Globus pallidus (tissue), 1 donor: ENCODE measurements at regions not wholly inside any gene's neighbourhood (a gene's known extent, or its start where the extent isn't known, plus 50 kb on each side); places are given as distances from the start of the nearest gene placed in this dataset.
"Not testable (repeated sequence)": the region's sequence is repeated elsewhere in the genome, so short reads cannot be mapped to it uniquely, and the experiment has no call there.

Source experiments
- DNase-seq: peaks from one replicate; pipeline ENCODE4 v3.0.0-alpha.2; 2015; ENCODE audit warnings: low spot score

- DNase-seq, result no peak
Observed at GRCh38 chr13:83471011-83471410, 411.3 kb downstream of the SLITRK1 start.

GRCh38 chr13:83470133-83470797, 412.0 kb downstream of the SLITRK1 start:
- no peak for DNase-seq

DNA sequence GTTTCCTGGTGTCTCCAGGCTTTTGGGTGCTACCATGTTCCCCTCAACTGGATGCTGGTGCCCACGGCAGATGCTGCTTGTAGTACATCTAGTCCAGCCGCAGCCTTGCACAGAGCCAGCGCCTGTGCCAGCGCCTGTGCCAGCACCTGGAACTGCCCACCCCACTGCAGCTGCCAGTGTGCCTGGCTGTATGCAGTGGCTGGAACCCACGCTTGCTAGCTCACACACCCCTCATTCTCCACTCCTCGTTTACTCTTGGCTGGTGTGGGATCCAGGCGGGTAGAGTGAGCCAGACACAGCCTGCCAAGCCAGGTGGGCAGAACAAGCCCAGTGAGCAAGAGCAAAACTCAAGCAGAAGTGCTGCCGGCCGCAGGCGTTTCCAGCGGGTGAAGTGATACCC, 428.6 kb downstream of the SLITRK1 start:
- DNase-seq, result no peak

- DNase-seq, result no peak
Observed at GRCh38 chr13:83453300-83453699, 429.0 kb downstream of the SLITRK1 start.

- no peak for DNase-seq
Observed at GRCh38 chr13:83452292-83452950, 429.9 kb downstream of the SLITRK1 start.

- no peak for DNase-seq
Observed at GRCh38 chr13:83450591-83450990, 431.7 kb downstream of the SLITRK1 start.

DNA sequence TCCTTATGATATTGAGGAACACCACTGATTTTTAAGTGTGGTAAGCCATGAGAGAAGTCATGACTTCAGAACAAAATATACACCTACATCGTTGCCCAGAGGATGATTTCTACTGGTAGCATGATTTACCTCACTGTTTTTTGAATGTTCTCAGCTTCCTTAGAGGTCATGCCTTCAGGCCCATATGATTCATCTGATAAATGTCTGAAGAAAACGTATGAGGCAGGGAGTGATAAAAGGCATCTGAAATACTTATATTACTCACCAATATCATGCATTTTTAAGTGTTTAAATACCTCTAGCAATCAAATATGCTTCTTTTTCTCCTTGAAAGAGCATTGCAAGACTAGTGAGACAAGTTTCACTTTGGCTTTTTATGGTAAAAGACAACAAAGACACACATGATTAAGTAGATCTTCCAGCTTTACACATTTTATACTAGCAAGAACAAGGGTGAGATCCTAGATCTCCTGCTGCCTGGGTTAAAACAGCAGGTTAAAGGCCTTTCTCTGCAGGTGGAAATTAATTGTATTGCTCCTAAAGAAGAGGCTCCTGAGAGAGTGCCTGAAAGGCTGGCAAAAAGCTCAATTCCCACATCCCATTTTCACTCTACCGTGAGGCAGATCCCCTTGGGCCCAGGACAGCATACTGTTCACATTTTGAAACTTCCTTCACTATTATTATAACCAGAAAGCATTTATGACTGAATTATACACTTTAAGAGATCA, 432.4 kb downstream of the SLITRK1 start:
- no peak for DNase-seq

DNA sequence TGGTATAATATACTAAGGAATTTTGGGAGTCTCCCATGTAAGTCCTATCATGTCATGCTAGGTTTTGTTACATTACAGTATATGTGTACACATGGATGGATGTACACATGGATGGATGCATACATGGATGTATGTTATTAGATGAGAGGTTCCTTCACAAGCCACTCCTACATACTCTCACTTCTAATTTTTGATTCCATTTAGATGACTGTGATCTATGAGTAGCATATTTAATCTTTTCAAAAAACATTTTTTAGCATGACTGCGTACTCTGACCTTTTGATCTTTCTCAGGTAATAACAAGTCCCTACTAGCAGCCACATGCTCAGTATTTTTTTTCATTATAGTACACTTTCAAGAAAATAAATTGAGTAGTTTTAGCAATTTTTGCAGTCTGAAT, 441.8 kb downstream of the SLITRK1 start:
- DNase-seq, result no peak

DNA sequence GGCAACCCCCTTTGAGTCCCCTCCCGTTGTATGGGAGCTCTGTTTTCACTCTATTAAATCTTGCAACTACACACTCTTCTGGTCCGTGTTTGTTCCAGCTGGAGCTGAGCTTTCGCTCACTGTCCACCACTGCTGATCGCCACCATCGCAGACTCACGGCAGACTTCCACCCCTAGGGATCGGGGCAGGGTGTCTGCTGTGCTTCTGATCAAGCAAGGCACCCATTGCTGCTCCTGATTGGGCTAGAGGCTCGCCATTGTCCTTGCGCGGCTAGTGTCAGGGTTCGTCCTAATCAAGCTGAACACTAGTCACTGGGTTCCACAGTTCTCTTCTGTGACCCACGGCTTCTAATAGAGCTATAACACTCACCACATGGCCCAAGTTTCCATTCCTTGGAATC, 442.8 kb downstream of the SLITRK1 start:
- DNase-seq, result not testable (repeated sequence)

DNA sequence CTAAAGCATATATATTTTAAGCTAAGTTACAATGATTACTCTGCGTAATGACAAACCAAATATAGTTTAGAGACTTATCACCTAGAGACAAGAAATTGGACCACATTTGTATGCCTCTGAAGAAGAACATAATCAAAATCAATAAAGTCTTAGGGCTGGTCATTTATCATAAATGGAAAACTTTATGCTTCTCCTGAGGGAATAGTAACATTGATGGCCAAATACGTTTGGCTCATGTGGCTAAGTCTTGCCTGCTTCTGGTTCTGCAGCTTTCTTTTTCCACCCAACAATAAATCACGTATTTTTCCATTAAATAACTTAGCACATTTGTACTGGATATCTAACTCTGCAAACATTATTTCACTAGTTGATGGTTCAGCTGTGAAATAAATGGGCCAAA, 458.4 kb downstream of the SLITRK1 start:
- DNase-seq, result no peak

DNA sequence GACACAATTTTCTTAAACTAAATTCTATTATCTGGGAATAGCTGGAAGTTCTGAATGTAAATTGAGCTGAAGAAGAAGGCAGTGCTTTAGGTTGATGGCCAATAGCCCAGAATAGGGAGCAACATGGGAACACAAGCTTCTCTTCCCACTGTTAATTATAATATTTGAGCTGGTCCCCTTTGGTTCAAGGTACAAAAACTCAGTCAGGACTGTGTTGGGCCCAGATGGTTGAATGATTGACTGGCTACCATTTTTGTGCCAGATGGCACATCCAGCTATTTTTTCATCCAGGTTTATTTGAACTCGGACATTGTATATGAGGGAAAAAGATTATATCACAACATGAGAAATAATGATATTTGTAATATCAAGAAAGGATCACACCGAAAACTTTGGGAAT, 458.9 kb downstream of the SLITRK1 start:
- no peak for DNase-seq

- no peak for DNase-seq
Observed at GRCh38 chr13:83414393-83414792, 467.9 kb downstream of the SLITRK1 start.

GRCh38 chr13:83386609-83387008, 495.7 kb downstream of the SLITRK1 start:
- no peak for DNase-seq

- DNase-seq, result no peak
Observed at GRCh38 chr13:83378908-83379307, 503.4 kb downstream of the SLITRK1 start.

- no peak for DNase-seq
Observed at GRCh38 chr13:83377491-83377890, 504.8 kb downstream of the SLITRK1 start.

DNA sequence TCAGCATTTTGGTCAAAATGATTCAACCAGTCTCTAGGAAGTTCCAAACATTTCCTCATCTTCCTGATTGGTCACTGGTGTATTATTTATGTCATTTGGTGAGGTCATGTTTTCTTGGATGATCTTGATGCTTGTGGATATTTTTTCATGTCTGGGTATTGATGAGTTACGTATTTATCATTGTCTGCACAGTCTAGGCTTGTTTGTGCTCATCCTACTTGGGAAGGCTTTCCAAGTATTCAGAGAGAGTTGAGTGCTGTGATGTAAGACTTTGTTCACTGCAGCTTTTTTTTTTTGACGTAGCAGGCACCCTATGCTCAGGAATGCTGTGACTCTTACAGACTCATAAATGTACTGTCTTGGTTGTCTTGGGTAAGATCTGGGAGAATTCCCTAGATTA, 509.5 kb downstream of the SLITRK1 start:
- DNase-seq, result no peak

DNA sequence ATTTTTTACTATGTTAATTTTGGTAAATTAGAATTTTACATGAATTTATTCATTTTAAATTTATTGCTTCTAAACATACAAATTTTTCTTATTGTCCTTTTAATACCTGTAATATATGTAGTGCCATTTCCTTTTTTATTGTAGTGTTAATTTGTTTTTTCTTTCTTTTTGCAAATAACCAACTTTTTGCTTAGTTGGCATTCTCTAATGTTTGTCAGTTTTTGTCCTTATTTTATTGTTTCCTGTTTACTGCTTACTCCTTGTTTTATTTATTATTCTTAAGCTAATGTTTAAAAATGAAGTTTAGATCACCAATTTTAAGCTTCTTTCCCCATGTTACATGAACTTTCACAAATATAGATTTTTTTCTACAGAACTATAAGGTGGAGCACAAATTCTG, 516.6 kb downstream of the SLITRK1 start:
- DNase-seq, result no peak

GRCh38 chr13:83355041-83355440, 527.2 kb downstream of the SLITRK1 start:
- DNase-seq, result no peak

GRCh38 chr13:83352391-83352790, 529.9 kb downstream of the SLITRK1 start:
- DNase-seq, result no peak

DNA sequence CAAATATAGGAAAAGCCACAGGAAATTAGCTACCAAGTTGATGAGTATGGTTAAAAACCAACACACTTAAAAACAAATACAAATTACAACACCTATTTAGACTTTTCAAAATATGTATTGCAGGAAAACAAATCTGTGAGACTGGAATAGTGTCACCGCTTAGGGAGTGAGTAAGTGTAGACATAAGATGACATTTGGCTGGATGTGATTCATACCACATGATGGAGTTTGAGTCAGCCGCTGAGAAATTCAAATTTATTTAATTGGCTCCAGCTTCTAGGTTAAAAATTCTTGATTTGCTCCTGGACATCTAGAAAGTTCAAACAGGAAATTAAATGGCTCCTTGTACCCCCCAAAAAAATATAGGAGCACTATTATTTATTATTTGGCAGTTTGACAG, 531.7 kb downstream of the SLITRK1 start:
- no peak for DNase-seq

GRCh38 chr13:83344518-83344917, 537.8 kb downstream of the SLITRK1 start:
- no peak for DNase-seq

DNA sequence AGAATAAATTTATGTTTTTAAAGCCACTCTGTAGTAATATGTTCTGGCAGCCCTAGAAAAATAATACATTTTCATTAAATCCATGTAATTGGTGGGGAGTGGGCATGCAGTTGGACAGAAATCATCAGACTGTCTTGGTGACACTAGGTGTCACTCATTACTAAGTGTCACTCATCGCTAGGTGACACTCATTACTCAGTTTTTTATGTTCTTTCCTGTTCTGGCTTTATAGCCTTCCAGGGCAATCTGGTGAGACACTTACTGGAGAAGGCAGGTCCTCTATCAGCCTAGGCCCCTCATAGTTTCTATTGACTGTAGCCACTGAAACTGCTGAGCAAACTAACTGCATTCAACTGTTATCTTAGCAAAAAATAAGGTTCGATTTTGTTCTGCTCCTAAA, 542.1 kb downstream of the SLITRK1 start:
- DNase-seq, result no peak

GRCh38 chr13:83333614-83334388, 548.5 kb downstream of the SLITRK1 start:
- no peak for DNase-seq
